Ascending aorta (tissue), 2 donors: ENCODE measurements at regions not wholly inside any gene's neighbourhood (a gene's known extent, or its start where the extent isn't known, plus 50 kb on each side); places are given as distances from the start of the nearest gene placed in this dataset.

Experiments used
- DNase-seq, 2 donors: peaks; one replicate each; pipeline ENCODE4 v3.0.0-alpha.2; 2019; ENCODE audit warnings: low spot score in 2 of 2
- H3K27ac ChIP-seq, 2 donors: fragments of 200-600 bp; sonication (generic); one replicate each; pipeline ENCODE4 v1.5.1; 2016 to 2017; ENCODE audit warnings: mild to moderate bottlenecking in 1 of 2
- H3K27me3 ChIP-seq: fragments of 200-600 bp; sonication (generic); one replicate; pipeline ENCODE4 v1.5.1; 2017
- H3K36me3 ChIP-seq, 2 donors: fragments of 200-600 bp; sonication (generic); one replicate each; pipeline ENCODE4 v1.5.1; 2016
- H3K4me1 ChIP-seq, 2 donors: fragments of 200-600 bp; sonication (generic); one replicate each; pipeline ENCODE4 v1.5.1; 2016 to 2017; ENCODE audit warnings: mild to moderate bottlenecking in 1 of 2
- H3K4me3 ChIP-seq, 2 donors: fragments of 200-600 bp; sonication (generic); one replicate each; pipeline ENCODE4 v1.5.1; 2016 to 2017; ENCODE audit warnings: mild to moderate bottlenecking in 1 of 2
- H3K9me3 ChIP-seq, 2 donors: fragments of 200-600 bp; sonication (generic); one replicate each; pipeline ENCODE4 v1.5.1; 2016
- intact Hi-C: fragments of 100-400 bp; cut with DNase I; formaldehyde crosslinking; loops from one replicate; pipeline ENCODE4 v1.15.1; 2023
- TF ChIP-seq, protein P1 (sequence below), 3 experiments: fragments of 200-600 bp in 2 of 3; fragments of 450-650 bp in 1 of 3; sonication (generic) in 2 of 3; IDR thresholded peaks; one replicate each; pipeline ENCODE4 v1.5.1; 2016 to 2019; ENCODE audit warnings: antibody characterized with exemption in 3 of 3, mild to moderate bottlenecking in 1 of 3, moderate library complexity in 1 of 3

DNA sequence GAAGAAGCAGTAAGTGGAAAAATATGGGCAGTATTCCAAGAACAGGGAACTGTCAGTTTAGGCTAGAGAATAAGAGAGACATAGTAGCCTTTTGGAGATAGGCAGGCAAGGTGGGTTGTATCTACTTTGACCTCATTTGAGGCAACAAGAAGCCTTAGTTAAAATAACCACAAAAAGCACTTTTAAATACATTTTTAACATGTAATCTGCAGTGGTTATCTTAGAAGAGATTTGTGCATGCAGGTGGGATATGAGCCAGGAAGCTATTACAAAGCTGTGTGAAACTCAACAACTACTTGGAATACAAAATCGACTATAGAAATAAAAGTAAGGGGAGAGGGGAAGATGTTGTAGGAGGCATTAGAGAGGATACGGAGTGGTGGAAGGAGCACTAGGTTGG lies 143.7 kb upstream of the MCHR2 start:
- no peak overlapping the region for H3K4me3 ChIP-seq
- no peaks in the 10 kb centered on the region for H3K9me3 ChIP-seq
- H3K4me1 ChIP-seq = no peaks in the 10 kb centered on the region
- intact Hi-C loops = no loop called here
- H3K36me3 ChIP-seq = no peaks in the 10 kb centered on the region
- no peak for DNase-seq
- TF ChIP-seq, protein P1, sequence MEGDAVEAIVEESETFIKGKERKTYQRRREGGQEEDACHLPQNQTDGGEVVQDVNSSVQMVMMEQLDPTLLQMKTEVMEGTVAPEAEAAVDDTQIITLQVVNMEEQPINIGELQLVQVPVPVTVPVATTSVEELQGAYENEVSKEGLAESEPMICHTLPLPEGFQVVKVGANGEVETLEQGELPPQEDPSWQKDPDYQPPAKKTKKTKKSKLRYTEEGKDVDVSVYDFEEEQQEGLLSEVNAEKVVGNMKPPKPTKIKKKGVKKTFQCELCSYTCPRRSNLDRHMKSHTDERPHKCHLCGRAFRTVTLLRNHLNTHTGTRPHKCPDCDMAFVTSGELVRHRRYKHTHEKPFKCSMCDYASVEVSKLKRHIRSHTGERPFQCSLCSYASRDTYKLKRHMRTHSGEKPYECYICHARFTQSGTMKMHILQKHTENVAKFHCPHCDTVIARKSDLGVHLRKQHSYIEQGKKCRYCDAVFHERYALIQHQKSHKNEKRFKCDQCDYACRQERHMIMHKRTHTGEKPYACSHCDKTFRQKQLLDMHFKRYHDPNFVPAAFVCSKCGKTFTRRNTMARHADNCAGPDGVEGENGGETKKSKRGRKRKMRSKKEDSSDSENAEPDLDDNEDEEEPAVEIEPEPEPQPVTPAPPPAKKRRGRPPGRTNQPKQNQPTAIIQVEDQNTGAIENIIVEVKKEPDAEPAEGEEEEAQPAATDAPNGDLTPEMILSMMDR (IDR thresholded peaks at IDR 0.05) = no peak
- H3K27ac ChIP-seq = no peak overlapping the region
- H3K27me3 ChIP-seq = no peaks in the 10 kb centered on the region

DNA sequence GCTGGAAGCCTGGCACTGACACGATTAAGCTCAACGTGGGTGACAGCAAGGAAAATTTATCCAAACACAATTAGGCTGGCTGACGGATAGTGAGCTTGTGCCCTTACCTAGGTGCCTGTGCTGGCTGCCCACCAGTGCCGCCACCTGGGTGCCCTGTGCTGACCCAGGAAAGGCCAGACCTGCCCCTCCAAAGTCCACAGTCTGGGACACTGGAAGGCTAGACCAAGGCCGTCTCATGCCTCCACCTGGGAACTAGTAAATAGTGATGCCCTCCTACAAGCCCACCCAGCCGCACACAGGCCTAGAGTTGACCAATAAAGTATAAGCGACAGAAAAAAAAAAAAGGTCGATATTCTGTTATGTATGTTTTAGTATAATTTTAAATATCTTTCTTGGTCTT lies 142.6 kb upstream of the MCHR2 start:
- no peaks in the 10 kb centered on the region for H3K4me1 ChIP-seq
- no peak for DNase-seq
- no peaks in the 10 kb centered on the region for H3K9me3 ChIP-seq
- TF ChIP-seq, protein P1 (IDR thresholded peaks at IDR 0.05) = no peak
- no peaks in the 10 kb centered on the region for H3K27me3 ChIP-seq
- H3K4me3 ChIP-seq = no peak overlapping the region
- no peak overlapping the region for H3K27ac ChIP-seq
- intact Hi-C loops = no loop called here
- no peaks in the 10 kb centered on the region for H3K36me3 ChIP-seq

DNA sequence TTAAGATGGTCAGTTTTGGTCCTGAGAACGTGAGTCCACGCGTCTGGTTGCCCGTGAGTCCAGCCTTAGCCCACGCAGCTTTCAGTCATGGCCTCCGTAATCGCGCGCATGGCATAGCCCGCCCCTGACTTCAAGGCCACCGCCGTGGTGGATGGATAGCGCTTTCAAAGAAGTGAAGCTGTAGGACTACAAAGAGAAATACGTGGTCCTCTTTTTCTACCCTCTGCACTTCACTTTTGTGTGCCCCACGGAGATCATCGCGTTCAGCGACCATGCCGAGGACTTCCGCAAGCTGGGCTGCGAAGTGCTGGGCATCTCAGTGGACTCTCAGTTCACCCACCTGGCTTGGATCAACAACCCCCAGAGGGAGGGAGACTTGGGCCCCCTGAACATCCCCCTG lies 142.0 kb upstream of the MCHR2 start:
- TF ChIP-seq, protein P1 (IDR thresholded peaks at IDR 0.05) = no peak
- Histone ChIP-seq H3K36me3 (no peaks in the 10 kb centered on the region), H3K4me3 (no peak overlapping the region), H3K4me1 (no peaks in the 10 kb centered on the region), H3K27ac (no peak overlapping the region), H3K9me3 (no peaks in the 10 kb centered on the region), H3K27me3 (no peaks in the 10 kb centered on the region)
- DNase-seq = no peak
- intact Hi-C loops = no loop called here

DNA sequence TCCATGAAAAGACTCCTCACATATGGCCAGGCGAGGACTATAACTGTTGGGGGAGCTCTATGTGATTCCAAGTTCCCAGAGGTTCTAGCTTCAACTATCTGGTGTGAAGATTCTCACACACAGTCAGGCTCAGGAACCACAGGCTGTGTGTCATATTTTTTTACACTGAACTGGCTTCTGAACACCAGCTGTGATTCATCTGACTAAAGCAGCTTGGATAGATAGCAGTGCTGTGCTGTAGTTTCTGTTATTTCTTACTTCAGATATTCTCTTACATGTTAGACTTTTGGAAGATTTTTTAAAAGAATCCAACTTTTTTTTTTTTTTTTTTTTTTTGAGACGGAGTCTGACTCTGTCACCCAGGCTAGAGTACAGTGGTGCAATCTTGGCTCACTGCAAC lies 140.7 kb upstream of the MCHR2 start:
- intact Hi-C loops = no loop called here
- H3K36me3 ChIP-seq = no peaks in the 10 kb centered on the region

DNA sequence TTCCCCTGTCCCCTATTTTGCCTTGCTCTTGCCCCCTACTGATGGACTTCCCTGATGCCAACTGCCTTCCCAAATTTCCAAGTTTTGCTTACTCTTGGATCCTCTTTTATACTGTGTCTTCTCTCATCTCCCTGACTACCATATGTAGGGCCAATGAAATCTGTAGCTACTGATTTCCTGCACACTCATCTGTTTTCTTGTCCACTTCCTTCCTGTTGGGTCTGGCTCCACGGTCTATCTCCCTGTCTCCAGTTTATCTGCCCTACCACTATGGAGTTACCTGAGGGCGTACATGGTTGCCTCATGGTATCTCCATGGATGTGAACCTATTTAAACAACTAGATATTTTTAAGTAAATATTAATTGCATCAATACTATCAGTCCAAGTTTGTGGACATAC lies 140.3 kb upstream of the MCHR2 start:
- Histone ChIP-seq H3K27me3 (no peaks in the 10 kb centered on the region), H3K4me3 (no peak overlapping the region), H3K4me1 (no peaks in the 10 kb centered on the region), H3K36me3 (no peaks in the 10 kb centered on the region), H3K27ac (no peak overlapping the region), H3K9me3 (peaks cover 0 to 7% of the 10 kb centered on the region in 2 donors)
- DNase-seq = no peak
- TF ChIP-seq, protein P1 (IDR thresholded peaks at IDR 0.05) = no peak
- intact Hi-C loops = no loop called here

More for the DNA sequence above, 140.7 kb upstream of the MCHR2 start:
- Histone ChIP-seq H3K9me3 (peaks cover 0 to 7% of the 10 kb centered on the region in 2 donors), H3K27me3 (no peaks in the 10 kb centered on the region), H3K27ac (no peak overlapping the region), H3K4me3 (no peak overlapping the region), H3K4me1 (no peaks in the 10 kb centered on the region)
- TF ChIP-seq, protein P1 (IDR thresholded peaks at IDR 0.05) = no peak
- DNase-seq = no peak

DNA sequence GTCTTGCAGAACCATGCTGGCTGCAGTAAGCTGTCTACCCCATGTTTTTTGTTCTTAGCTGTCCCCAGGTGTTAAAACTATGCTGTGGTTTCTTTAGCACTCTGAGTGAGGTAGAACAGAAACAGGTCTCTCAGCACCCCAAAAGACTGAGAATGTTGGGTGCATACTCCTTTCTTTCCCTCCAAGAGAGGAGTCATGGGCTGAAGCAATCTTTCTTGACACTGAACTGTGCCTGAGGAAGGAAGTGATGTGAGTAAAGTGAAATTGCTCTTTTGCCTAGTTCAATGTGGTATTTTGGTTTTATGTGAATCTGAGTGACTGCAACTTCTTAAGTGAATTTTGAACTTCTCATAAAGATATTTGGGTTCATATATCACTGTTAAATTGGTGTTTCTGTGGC lies 138.0 kb upstream of the MCHR2 start:
- no peak overlapping the region for H3K4me3 ChIP-seq
- H3K27me3 ChIP-seq = no peaks in the 10 kb centered on the region
- intact Hi-C loops = no loop called here
- H3K9me3 ChIP-seq = peaks cover 0 to 7% of the 10 kb centered on the region in 2 donors
- no peaks in the 10 kb centered on the region for H3K4me1 ChIP-seq
- H3K27ac ChIP-seq = no peak overlapping the region
- TF ChIP-seq, protein P1 (IDR thresholded peaks at IDR 0.05) = no peak
- no peak for DNase-seq
- no peaks in the 10 kb centered on the region for H3K36me3 ChIP-seq
